HG03460 (cell line): ENCODE measurements at regions not wholly inside any gene's neighbourhood (a gene's known extent, or its start where the extent isn't known, plus 50 kb on each side); places are given as distances from the start of the nearest gene placed in this dataset.

Experiments used
- ATAC-seq: cut with Tn5 transposase; IDR thresholded peaks from one replicate; pipeline ENCODE4 v1.9.1; 2021; ENCODE audit not compliant: unreplicated experiment

DNA sequence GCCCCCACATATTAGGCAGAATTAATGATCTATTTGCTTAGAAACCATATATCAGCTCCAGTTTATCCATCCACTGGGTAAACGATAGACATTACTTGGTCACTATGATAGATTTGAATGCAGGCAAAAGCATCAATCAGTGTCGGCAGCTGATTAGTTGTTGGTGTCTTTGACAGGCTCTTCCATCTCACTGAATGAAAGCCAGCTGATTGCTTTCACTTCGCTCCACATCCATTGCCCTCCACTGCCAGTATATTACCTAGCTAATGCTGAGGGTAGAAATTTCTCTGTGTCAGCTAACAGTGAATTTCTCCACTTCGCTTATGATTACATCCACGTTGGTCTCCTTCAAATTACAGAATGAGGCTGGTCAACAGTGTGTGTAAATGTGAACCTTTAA lies 821.3 kb upstream of the TYRP1 start:
- ATAC-seq: no peak

DNA sequence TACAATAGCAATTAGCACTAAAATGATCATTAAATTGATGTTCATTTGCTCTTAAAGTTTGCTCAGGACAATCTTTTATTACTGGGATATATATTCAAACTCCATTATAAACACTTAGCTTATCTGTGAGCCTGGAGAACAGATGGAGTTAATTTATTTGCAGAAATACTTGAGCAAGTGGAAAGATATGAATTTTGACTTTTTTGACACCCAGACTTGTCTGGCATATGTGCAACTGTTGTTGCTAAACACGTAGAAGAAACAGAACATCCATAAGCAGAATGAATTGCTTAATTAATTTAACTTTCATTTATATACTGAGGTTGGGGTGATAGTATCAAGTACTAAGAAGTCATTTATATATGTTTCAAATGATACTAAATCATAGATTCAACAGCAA lies 820.7 kb upstream of the TYRP1 start:
- ATAC-seq: no peak

DNA sequence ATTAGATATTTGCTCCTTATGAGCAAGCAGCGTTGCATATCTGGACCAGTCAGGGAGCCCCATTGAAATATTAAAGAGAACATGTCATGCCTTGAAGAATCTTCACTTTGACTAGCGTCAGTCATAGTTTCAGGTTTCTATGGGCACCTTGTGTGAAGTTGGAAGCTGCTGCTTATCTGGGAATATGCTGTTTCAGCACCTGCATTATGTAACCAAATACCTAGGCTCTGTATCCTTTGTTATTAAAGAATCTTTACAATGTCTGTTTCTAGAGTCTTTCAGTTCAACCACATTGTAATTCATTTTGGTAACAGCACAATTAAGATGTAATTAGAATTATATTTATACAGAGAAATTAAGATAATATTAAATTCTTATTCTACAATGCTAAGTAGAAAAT lies 818.8 kb upstream of the TYRP1 start:
- no peak for ATAC-seq

DNA sequence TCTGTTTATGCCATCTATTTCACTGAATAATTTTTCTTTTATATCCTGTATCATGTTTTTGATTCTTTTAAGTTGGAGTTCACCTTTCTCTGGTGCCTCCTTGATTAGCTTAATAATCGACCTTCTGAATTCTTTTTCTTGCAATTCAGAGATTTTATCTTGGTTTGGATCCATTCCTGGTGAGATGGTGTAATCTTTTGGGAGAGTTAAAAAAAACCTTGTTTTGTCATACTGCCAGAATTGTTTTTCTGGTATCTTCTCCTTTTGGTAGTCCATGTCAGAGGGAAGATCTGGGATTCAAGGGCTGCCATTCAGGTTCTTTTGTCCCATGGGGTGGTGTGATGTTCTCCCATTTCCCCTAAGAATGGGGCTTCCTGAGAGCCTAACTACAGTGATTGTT lies 800.8 kb upstream of the TYRP1 start:
- no peak for ATAC-seq

DNA sequence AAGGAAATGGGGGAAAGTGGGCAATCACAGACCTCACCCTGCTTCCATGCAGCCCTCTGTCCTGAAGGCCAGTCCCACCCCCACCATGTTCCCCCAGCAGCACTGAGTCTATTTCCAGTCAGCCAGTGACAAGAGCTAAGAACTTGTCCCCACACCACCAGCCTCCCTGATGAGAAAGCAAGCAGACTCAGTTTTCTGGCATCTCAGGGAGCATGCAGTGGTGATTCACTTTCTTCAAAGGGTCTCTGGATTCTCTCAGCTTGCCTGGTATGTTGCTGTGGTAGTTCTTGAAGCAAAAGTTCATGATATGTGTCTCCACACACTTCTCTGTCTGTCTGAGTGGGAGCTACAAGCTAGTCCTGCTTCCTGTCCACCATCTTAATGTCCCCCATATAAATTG lies 799.9 kb upstream of the TYRP1 start:
- no peak for ATAC-seq

DNA sequence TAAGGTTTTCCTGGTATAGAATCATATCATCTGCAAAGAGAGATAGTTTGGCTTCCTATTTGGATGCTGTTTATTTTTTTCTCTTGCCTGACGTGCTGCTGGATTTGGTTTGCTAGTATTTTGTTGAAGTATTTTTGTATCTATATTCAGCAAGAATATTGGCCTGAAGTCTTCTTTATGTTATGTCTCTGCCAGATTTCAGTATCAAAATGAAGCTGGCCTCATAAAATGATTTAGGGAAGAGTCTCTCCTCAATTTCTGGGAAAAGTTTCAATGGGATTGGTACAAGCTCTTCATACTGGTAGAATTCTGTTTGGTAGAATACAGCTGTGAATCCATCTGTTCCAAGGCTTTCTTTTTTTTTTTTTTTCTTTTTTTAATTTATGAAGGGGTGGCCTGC lies 799.0 kb upstream of the TYRP1 start:
- ATAC-seq: no peak

DNA sequence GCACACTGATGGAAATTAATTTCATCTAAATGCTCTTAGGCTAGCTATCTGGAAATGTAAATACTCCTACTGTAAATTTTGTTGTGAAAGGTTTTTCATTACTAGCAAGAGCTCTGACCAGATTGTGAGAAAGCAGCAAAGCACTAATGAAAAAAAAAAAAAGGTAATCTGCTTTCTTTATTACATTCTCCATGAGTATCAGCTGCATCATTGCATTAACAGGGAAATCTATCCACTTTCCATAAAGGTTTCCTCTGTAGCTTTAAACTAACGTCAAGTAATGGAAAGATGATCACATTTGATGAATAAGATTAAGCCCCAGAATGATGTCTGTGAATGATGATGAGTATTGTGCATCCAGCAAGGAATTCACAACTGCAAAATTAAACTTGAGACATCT lies 790.6 kb upstream of the TYRP1 start:
- no peak for ATAC-seq

DNA sequence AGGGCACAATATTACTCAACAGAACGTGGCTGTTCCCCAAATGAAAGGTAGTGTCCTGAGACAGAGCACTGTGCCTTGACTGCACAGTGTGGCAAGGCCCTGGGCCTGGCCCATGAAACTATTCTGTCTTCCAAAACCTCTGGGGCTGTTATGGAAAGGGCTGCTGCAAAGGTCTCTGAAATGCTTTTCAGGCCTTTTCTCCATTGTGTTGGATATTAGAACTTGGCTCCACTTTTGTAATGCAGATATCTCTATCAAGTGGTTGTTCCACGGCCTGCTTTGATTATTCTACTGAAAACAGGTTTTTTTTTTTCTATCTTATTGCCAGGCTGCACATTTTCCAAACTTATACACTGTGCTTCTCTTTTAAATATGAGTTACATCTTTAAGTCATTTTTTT lies 777.5 kb upstream of the TYRP1 start:
- no peak for ATAC-seq

DNA sequence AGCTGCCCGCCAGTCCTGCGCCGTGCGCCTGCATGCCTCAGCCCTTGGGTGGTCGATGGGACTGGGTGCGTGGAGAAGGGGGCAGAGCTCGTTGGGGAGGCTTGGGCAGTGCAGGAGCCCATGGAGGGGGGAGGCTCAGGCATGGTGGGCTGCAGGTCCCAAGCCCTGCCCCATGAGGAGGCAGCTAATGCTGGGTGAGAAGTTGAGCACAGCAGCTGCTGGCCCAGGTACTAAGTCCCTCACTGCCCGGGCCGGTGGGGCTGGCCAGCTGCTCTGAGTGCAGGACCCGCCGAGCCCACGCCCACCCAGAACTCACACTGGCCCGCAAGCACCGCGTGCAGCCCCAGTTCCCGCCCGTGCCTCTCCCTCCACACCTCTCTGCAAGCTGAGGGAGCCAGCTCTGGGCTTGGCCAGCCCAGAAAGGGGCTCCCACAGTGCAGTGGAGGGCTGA lies 764.3 kb upstream of the TYRP1 start:
- ATAC-seq: no peak

DNA sequence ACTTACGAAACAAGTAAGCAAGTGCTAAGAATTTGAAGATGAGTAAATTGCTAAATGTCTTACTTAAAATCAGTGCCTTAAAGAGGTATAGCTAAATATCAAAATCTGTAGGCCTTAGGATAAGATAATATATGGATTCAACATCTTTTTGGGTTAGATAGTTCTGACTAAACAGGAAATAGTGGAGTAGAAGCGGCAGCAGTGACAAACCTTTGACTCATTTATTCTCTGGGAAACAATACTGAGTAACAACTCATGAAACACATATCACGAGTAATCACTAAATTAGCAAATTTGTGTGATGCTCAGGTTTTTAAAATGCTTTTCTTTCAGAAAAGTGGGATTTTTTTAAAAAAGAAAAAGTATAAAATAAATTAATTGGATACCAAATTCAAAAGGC lies 762.1 kb upstream of the TYRP1 start:
- ATAC-seq: no peak

DNA sequence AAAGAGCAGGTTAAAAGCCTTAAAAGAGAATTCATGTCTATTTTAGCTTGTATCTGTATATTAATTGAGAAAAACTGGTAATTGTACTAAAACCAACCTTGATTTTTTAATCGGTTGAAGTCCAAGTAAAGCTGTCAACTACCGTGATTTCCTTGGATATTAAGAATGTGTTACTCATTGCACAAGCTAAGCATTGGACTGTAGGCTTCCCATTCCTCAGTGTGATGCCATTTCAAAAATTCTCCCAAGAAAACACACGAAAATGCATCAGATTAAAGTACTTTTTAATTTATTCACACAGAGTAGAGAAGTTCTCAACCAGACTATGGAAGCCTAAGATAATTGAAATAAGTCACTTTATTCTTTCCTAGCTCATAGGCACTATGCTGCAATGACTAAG lies 761.4 kb upstream of the TYRP1 start:
- no peak for ATAC-seq

DNA sequence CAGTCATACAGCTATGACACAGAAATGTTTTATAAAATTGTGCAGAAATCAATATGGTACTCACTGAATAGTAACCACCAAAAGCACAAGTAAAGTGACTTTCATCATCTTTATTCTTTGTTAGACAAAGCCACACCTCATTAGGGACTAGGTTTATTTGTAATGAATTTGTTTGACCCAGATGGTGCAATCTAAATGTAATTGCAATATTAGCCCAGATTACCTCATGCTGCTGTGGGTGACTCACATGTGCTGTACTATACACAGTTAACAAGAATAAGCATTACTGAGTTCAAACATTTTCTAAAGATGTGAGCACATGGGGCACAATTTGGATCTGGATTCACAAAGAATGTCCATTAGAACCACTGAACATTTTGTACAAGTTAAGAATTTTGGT lies 759.3 kb upstream of the TYRP1 start:
- ATAC-seq: no peak

DNA sequence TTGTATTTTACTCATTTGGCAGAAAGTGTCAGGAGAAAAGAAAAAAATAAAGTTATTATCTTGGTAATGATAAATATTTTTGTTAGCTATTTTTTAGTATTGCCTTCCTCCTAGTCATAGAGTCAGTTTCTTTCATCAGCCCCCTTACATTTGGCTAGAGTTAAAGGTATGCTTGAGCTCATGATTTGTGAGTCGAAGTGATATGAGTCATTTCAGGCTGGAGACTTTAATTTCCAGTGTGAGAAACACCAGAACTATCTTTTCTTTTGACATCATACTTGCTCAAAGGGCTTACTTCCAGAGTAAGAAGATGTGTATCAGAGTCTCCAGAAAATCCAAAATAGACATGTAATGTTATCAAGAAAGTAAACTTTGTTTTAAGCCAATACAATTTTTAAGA lies 746.7 kb upstream of the TYRP1 start:
- ATAC-seq: no peak

DNA sequence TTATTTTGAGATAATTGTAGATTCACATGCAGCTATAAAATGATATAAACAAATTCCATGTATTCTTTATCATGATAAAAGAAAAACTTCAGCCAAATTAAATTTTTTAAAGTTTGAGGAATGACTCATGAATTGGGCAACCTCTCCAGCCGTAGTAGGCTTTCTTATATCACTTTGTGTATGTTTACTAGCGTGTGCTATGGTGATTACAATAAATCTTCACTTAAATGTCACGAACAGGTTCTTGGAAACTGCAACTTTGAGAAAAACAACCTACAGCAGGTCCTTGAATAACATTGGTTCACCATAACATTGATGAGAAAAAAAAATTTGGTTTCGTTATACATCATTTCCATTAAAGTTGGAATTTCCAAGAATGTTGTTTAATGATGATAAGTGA lies 730.9 kb upstream of the TYRP1 start:
- no peak for ATAC-seq

DNA sequence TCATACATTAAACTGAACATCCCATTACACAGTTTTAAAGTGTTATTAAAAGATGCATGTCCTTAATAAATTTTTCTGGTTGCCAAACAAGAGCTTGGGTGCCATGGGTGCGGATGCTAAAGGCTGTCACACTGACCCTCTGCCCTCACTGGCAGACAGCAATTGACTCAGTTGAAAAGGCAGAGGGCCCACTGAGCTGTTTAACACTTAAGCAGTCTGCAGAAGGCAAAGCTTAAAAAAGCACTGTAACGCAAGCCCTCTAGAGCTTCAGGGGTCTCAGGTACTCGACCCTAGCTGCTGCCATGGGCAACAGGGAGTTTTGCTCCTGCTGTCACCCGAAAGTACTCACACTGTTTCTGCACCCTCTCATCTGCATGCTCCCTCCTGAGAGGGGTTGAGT lies 726.4 kb upstream of the TYRP1 start:
- no peak for ATAC-seq

DNA sequence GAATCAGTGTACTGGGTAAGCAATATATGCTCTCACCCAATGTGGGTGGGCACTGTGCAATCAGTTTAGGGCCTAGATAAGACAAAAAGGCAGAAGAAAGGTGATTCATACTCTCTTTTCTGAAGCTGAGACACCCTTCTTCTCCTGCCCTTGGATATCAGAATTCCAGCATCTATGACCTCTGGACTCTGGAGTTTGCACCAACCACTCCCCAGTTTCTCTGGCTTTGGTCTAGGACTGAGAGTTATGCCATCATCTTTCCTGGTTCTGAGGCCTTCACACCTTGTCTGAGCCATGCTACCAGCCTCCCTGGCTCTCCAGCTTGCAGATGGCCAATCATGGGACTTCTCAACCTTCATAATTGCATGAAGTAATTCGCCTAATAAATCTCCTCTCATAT lies 724.6 kb upstream of the TYRP1 start:
- no peak for ATAC-seq

DNA sequence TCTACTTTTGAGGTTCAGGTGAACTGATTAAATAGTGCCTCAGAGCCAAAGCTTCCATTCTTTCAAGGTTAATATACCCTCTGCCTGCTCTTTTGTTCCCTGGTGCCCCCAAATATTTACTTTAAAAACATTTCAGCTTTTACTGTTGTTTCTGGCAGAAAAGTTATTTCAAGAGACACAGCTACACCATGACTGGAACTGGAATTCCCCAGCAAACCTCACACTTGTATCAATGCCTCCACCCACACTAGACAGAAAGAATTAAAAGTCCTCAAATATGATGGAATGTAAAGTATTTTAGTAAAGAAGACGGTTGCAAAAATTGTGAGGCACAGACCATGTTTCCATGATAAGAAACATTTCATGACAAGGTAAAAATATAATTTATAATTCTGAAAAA lies 720.2 kb upstream of the TYRP1 start:
- no peak for ATAC-seq

DNA sequence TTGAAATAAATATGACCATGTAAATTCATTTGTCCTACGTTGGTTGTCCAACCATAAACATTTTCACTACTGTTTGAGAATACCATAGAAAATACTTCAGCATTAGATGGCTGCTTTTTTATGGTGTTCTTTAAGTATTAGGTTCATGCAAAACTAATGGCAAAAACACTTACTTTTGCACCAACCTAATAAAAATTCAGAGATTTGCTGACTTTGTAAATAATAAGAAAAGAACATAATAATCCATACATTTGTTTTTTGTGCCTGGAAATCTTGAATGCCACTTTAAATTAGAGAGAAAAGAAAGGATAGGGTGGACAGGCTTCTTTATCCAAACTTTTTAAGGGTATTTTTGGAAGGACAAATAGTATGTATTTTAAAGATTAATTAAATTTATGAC lies 719.7 kb upstream of the TYRP1 start:
- ATAC-seq: no peak

DNA sequence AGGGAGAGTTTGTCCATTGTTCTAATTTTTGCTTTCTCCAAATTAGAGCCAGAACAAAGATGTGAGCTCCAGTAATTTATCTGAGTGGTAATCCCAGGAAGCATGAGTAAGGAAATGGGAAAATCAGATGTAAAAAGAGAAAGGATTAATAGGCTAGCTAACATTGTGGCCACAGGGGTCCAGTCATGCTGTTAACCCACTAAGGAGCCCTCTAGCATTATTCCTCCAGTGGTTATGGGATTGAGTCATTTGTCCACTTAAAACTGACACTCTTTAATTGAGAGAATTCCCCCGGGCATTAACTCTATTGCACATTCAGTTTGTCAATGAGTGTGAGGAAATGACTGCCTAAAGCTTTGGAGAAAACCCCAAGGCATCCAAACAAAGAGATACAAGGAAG lies 700.3 kb upstream of the TYRP1 start:
- ATAC-seq: no peak

DNA sequence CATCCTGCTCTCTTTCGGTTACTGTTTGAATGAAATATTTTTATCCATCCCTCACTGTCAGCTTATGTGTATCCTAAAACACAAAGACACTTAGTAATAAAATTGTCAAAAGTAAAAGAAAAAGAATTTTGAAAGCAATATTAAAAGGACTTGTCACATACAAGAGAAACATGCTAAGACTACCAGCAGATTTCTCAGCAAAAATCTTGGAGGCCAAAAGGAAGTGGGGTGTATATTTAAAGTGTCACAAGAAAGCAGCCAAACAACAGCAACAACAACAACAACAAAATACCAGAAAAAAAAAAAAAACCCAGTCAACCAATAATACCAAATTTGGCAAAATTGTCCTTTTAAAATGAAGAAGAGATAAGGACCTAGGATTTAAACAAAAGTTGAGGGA lies 678.7 kb upstream of the TYRP1 start:
- ATAC-seq: no peak

DNA sequence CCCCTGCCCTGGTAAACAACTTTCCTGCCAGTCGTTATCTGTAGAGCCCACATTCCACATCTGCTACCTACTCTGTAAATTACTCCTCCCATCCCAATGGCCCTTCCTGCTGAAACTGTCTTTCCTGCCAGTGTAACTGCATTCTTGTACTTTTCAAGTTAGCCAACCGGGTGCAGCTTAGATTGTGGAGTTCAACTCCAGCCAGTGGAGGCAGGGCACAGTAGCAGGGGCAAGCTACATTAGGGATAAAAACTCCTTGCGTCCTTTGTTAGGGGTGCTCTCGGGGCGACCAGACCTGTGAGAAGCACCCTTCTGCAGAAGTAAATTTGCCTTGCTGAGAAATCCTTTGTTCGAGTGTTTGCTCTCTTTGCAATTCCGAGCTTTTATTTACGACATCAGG lies 639.0 kb upstream of the TYRP1 start:
- ATAC-seq: no peak

DNA sequence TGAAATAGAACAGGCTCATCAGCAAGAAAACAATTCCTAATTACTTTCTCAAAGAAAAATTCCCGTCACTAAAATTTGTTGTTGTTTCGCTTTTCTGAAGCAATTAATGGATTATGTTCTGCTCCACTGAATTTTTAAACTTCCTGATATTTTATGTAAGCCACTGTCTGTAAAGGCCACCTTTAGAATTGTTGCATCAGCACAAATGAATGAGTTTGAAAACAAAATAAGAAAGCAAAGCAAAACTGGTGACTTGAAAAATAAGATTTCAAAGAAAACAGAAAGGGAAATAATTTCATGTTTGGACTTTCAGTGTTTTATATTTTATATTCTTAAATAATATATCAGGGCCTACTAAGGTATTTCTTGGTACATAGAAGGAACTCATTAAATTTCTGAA lies 636.3 kb upstream of the TYRP1 start:
- no peak for ATAC-seq

DNA sequence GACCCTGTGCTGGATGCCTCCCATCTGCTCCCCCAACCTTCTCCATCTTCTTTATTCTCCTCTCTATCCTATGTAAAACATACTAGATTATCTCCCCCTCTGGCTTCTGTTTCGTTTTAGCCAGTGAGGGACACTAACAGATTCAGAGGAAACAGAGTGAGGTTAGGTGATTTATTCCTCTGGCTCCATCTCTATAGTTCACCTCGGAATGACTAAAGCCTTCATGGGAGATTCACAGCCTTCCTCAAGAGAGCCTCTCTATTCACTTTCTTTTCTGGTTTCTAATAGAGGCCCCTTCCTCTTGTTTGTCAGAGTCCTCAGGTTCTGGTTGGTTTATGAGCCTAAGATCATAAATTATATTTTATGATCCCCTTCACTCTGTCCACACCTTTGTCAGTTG lies 633.1 kb upstream of the TYRP1 start:
- ATAC-seq: no peak

DNA sequence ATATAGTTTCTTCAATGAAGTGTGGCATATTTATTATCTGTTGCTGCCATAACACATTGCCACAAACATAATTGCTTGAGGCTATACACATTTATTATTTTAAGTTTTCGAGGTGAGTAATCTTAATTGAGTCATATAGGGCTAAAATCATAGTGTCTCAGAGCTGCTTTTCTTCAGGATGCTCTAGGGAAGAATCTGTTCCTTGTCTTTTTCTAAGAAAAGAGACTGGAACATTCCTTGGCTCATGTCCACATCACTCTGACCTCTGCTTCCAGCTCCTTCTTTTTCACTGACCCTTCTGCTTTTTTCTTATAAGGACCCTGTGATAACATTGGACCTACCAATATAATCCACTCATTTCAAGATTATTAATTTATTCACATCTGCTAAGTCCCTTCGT lies 632.4 kb upstream of the TYRP1 start:
- no peak for ATAC-seq
